ENCODE measurements at regions not wholly inside any gene's neighbourhood (a gene's known extent, or its start where the extent isn't known, plus 50 kb on each side); places are given as distances from the start of the nearest gene placed in this dataset.

DNA sequence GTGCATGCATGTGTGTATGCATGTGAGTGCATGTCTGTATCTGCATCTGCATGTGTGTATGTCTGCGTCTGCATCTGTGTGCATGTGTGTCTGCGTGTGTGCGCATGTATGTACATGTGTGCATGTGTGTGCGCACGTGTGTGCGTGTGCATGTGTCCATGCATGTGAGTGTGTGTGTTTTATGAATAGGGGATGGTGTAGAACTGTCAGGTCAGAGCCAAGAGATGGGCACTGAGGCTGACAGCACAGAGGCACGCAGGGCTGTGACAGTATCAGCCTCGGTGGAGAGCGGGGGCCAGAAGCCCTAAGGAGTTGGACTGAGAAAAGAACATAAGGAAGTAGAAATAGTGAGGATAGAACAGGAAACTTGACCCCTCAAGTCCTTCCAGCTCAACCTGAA, 494.0 kb upstream of the MYT1L start:
- TF ChIP-seq, protein P1, sequence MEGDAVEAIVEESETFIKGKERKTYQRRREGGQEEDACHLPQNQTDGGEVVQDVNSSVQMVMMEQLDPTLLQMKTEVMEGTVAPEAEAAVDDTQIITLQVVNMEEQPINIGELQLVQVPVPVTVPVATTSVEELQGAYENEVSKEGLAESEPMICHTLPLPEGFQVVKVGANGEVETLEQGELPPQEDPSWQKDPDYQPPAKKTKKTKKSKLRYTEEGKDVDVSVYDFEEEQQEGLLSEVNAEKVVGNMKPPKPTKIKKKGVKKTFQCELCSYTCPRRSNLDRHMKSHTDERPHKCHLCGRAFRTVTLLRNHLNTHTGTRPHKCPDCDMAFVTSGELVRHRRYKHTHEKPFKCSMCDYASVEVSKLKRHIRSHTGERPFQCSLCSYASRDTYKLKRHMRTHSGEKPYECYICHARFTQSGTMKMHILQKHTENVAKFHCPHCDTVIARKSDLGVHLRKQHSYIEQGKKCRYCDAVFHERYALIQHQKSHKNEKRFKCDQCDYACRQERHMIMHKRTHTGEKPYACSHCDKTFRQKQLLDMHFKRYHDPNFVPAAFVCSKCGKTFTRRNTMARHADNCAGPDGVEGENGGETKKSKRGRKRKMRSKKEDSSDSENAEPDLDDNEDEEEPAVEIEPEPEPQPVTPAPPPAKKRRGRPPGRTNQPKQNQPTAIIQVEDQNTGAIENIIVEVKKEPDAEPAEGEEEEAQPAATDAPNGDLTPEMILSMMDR (IDR thresholded peaks at IDR 0.05) = no peak
- TF ChIP-seq POLR2A (IDR thresholded peaks at IDR 0.05; ENCODE audit: low read depth) = no peak
